ENCODE measurements at regions not wholly inside any gene's neighbourhood (a gene's known extent, or its start where the extent isn't known, plus 50 kb on each side); places are given as distances from the start of the nearest gene placed in this dataset.

GRCh38 chr11:22082178-22082577, 110.7 kb upstream of the ANO5 start:
- Mint-ChIP-seq H3K27me3 (ENCODE audit: low read depth) (no peaks in the 10 kb centered on the region), H3K27ac (ENCODE audit: unreplicated experiment) (no peak overlapping the region), H3K9me3 (no peaks in the 10 kb centered on the region), H3K4me1 (no peaks in the 10 kb centered on the region), H3K4me3 (no peak overlapping the region), H3K36me3 (ENCODE audit: low read depth) (no peaks in the 10 kb centered on the region)
- DNase-seq (ENCODE audit: low read depth, low spot score): no peak
- TF ChIP-seq CTCF (conservative IDR thresholded peaks at IDR 0.05): no peak

GRCh38 chr11:22082788-22083187, 110.1 kb upstream of the ANO5 start:
- no peak for TF ChIP-seq CTCF (conservative IDR thresholded peaks at IDR 0.05)
- no peak for DNase-seq (ENCODE audit: low read depth, low spot score)
- no peaks in the 10 kb centered on the region for H3K36me3 Mint-ChIP-seq (ENCODE audit: low read depth)
- no peaks in the 10 kb centered on the region for H3K27me3 Mint-ChIP-seq (ENCODE audit: low read depth)
- no peak overlapping the region for H3K4me3 Mint-ChIP-seq
- H3K9me3 Mint-ChIP-seq: no peaks in the 10 kb centered on the region
- H3K27ac Mint-ChIP-seq (ENCODE audit: unreplicated experiment): no peak overlapping the region
- H3K4me1 Mint-ChIP-seq: no peaks in the 10 kb centered on the region

- Mint-ChIP-seq H3K27me3 (ENCODE audit: low read depth) (no peaks in the 10 kb centered on the region), H3K27ac (ENCODE audit: unreplicated experiment) (no peak overlapping the region), H3K4me1 (no peaks in the 10 kb centered on the region), H3K36me3 (ENCODE audit: low read depth) (no peaks in the 10 kb centered on the region), H3K4me3 (no peak overlapping the region), H3K9me3 (no peaks in the 10 kb centered on the region)
- DNase-seq (ENCODE audit: low read depth, low spot score): no peak
- no peak for TF ChIP-seq CTCF (conservative IDR thresholded peaks at IDR 0.05)
Observed at GRCh38 chr11:22084056-22084455, 108.8 kb upstream of the ANO5 start.

- TF ChIP-seq CTCF (conservative IDR thresholded peaks at IDR 0.05): no peak
- no peak for DNase-seq (ENCODE audit: low read depth, low spot score)
- H3K36me3 Mint-ChIP-seq (ENCODE audit: low read depth): no peaks in the 10 kb centered on the region
- H3K9me3 Mint-ChIP-seq: no peaks in the 10 kb centered on the region
- no peak overlapping the region for H3K4me3 Mint-ChIP-seq
- no peaks in the 10 kb centered on the region for H3K4me1 Mint-ChIP-seq
- no peak overlapping the region for H3K27ac Mint-ChIP-seq (ENCODE audit: unreplicated experiment)
- no peaks in the 10 kb centered on the region for H3K27me3 Mint-ChIP-seq (ENCODE audit: low read depth)
Observed at GRCh38 chr11:22084564-22084963, 108.3 kb upstream of the ANO5 start.

- H3K4me1 Mint-ChIP-seq: no peaks in the 10 kb centered on the region
- H3K36me3 Mint-ChIP-seq (ENCODE audit: low read depth): no peaks in the 10 kb centered on the region
- no peak overlapping the region for H3K27ac Mint-ChIP-seq (ENCODE audit: unreplicated experiment)
- DNase-seq (ENCODE audit: low read depth, low spot score): no peak
- H3K27me3 Mint-ChIP-seq (ENCODE audit: low read depth): no peaks in the 10 kb centered on the region
- H3K9me3 Mint-ChIP-seq: no peaks in the 10 kb centered on the region
- TF ChIP-seq CTCF (conservative IDR thresholded peaks at IDR 0.05): no peak
- H3K4me3 Mint-ChIP-seq: no peak overlapping the region
Observed at GRCh38 chr11:22089609-22090008, 103.3 kb upstream of the ANO5 start.

GRCh38 chr11:22106566-22106965, 86.3 kb upstream of the ANO5 start:
- H3K4me1 Mint-ChIP-seq: no peaks in the 10 kb centered on the region
- H3K27me3 Mint-ChIP-seq (ENCODE audit: low read depth): peaks cover 5% of the 10 kb centered on the region
- no peak overlapping the region for H3K27ac Mint-ChIP-seq (ENCODE audit: unreplicated experiment)
- no peak for DNase-seq (ENCODE audit: low read depth, low spot score)
- H3K9me3 Mint-ChIP-seq: peaks cover 3% of the 10 kb centered on the region
- H3K36me3 Mint-ChIP-seq (ENCODE audit: low read depth): no peaks in the 10 kb centered on the region
- TF ChIP-seq CTCF (conservative IDR thresholded peaks at IDR 0.05): no peak
- no peak overlapping the region for H3K4me3 Mint-ChIP-seq
